PC-9 (cell line): ENCODE measurements at regions not wholly inside any gene's neighbourhood (a gene's known extent, or its start where the extent isn't known, plus 50 kb on each side); places are given as distances from the start of the nearest gene placed in this dataset.
"Not testable (repeated sequence)": the region's sequence is repeated elsewhere in the genome, so short reads cannot be mapped to it uniquely, and the experiment has no call there.

Source experiments
- CTCF ChIP-seq: fragments of 200-600 bp; sonication (generic); conservative IDR thresholded peaks from 2 replicates; pipeline ENCODE4 v1.6.1; 2017; ENCODE audit warnings: mixed run types, antibody characterized with exemption, mild to moderate bottlenecking, moderate library complexity
- EZH2 ChIP-seq: fragments of 200-600 bp; sonication (generic); IDR thresholded peaks from 2 replicates; pipeline ENCODE4 v1.8.0; 2017; ENCODE audit warnings: antibody characterized with exemption, low read depth

- TF ChIP-seq CTCF, EZH2: not testable (repeated sequence)
These were observed 102.2 kb upstream of the PDE10A start for GRCh38 chr6:165765256-165765655.
